ENCODE measurements at regions not wholly inside any gene's neighbourhood (a gene's known extent, or its start where the extent isn't known, plus 50 kb on each side); places are given as distances from the start of the nearest gene placed in this dataset.

- no peaks in the 10 kb centered on the region for H3K9me3 ChIP-seq
- DNase-seq (no peak), ATAC-seq (no peak)
- no peak overlapping the region for H3K27ac ChIP-seq
- no peak for TF ChIP-seq CTCF (IDR thresholded peaks at IDR 0.05)
- intact Hi-C loops (cut with DNase I) = no loop called here
- no peaks in the 10 kb centered on the region for H3K36me3 ChIP-seq
- no peak overlapping the region for H3K4me3 ChIP-seq
- H3K27me3 ChIP-seq = no peaks in the 10 kb centered on the region
- no peaks in the 10 kb centered on the region for H3K4me1 ChIP-seq
Measured at GRCh38 chr3:191531434-191531972, 70.5 kb downstream of the PYDC2 start.

- no peak for TF ChIP-seq CTCF (IDR thresholded peaks at IDR 0.05)
- Histone ChIP-seq H3K27me3 (no peaks in the 10 kb centered on the region), H3K4me1 (no peaks in the 10 kb centered on the region), H3K4me3 (no peak overlapping the region), H3K36me3 (no peaks in the 10 kb centered on the region), H3K27ac (no peak overlapping the region), H3K9me3 (peaks cover 0 to 20% of the 10 kb centered on the region in 2 donors)
- DNase-seq (no peak), ATAC-seq (no peak)
- intact Hi-C loops (cut with DNase I) = no loop called here
Measured at GRCh38 chr3:191543018-191543417, 82.1 kb downstream of the PYDC2 start.

- Histone ChIP-seq H3K4me3 (no peak overlapping the region), H3K27me3 (no peaks in the 10 kb centered on the region), H3K27ac (no peak overlapping the region), H3K9me3 (peaks cover 0 to 26% of the 10 kb centered on the region in 2 donors), H3K4me1 (no peaks in the 10 kb centered on the region), H3K36me3 (no peaks in the 10 kb centered on the region)
- DNase-seq (no peak), ATAC-seq (no peak)
- intact Hi-C loops (cut with DNase I) = no loop called here
- no peak for TF ChIP-seq CTCF (IDR thresholded peaks at IDR 0.05)
Measured at GRCh38 chr3:191543897-191544296, 82.9 kb downstream of the PYDC2 start.

GRCh38 chr3:191549357-191549756 lies 88.4 kb downstream of the PYDC2 start:
- Histone ChIP-seq H3K4me3 (no peak overlapping the region), H3K9me3 (peaks cover 0 to 26% of the 10 kb centered on the region in 2 donors), H3K27ac (no peak overlapping the region), H3K27me3 (no peaks in the 10 kb centered on the region), H3K36me3 (no peaks in the 10 kb centered on the region), H3K4me1 (no peaks in the 10 kb centered on the region)
- no peak for TF ChIP-seq CTCF (IDR thresholded peaks at IDR 0.05)
- no peak for DNase-seq
- intact Hi-C loops (cut with DNase I) = no loop called here
- no peak for ATAC-seq

- intact Hi-C loops (cut with DNase I) = no loop called here
- DNase-seq = no peak
- no peak overlapping the region for H3K27ac ChIP-seq
- H3K27me3 ChIP-seq = no peaks in the 10 kb centered on the region
- H3K36me3 ChIP-seq = no peaks in the 10 kb centered on the region
- no peak for TF ChIP-seq CTCF (IDR thresholded peaks at IDR 0.05)
- H3K4me1 ChIP-seq = no peaks in the 10 kb centered on the region
- no peak overlapping the region for H3K4me3 ChIP-seq
- ATAC-seq = no peak
- H3K9me3 ChIP-seq = no peaks in the 10 kb centered on the region
Measured at GRCh38 chr3:191555037-191555436, 94.1 kb downstream of the PYDC2 start.

All from left lung (tissue), 4 donors.